HG02840 (cell line): ENCODE measurements at regions not wholly inside any gene's neighbourhood (a gene's known extent, or its start where the extent isn't known, plus 50 kb on each side); places are given as distances from the start of the nearest gene placed in this dataset.

Experiments used
- ATAC-seq: cut with Tn5 transposase; IDR thresholded peaks from one replicate; pipeline ENCODE4 v1.9.1; 2021; ENCODE audit warnings: mild to moderate bottlenecking, moderate library complexity, moderate number of reproducible peaks; ENCODE audit not compliant: unreplicated experiment, low FRiP score

- no peak for ATAC-seq
Observed at GRCh38 chr3:25119682-25120081, 308.4 kb upstream of the RARB start.

- ATAC-seq = no peak
Observed at GRCh38 chr3:25120665-25121064, 307.4 kb upstream of the RARB start.

GRCh38 chr3:25125201-25125600, 302.9 kb upstream of the RARB start:
- no peak for ATAC-seq

GRCh38 chr3:25128735-25129134, 299.3 kb upstream of the RARB start:
- ATAC-seq = no peak

- ATAC-seq = no peak
Observed at GRCh38 chr3:25130724-25131520, 297.1 kb upstream of the RARB start.

GRCh38 chr3:25133588-25133987, 294.5 kb upstream of the RARB start:
- ATAC-seq = no peak

- ATAC-seq = no peak
Observed at GRCh38 chr3:25137606-25138005, 290.5 kb upstream of the RARB start.

GRCh38 chr3:25139267-25139666, 288.8 kb upstream of the RARB start:
- ATAC-seq = no peak

GRCh38 chr3:25142609-25143355, 285.3 kb upstream of the RARB start:
- ATAC-seq = no peak

GRCh38 chr3:25143356-25144025, 284.6 kb upstream of the RARB start:
- no peak for ATAC-seq

- ATAC-seq = no peak
Observed at GRCh38 chr3:25144430-25144829, 283.6 kb upstream of the RARB start.

GRCh38 chr3:25145176-25145575, 282.9 kb upstream of the RARB start:
- no peak for ATAC-seq

- no peak for ATAC-seq
Observed at GRCh38 chr3:25150199-25150598, 277.9 kb upstream of the RARB start.

GRCh38 chr3:25151281-25151902, 276.7 kb upstream of the RARB start:
- no peak for ATAC-seq

- ATAC-seq = no peak
Observed at GRCh38 chr3:25151903-25152295, 276.2 kb upstream of the RARB start.

GRCh38 chr3:25153136-25153535, 274.9 kb upstream of the RARB start:
- ATAC-seq = no peak

- no peak for ATAC-seq
Observed at GRCh38 chr3:25153561-25153960, 274.5 kb upstream of the RARB start.

GRCh38 chr3:25155652-25156471, 272.2 kb upstream of the RARB start:
- no peak for ATAC-seq

- ATAC-seq = no peak
Observed at GRCh38 chr3:25156626-25157025, 271.4 kb upstream of the RARB start.

GRCh38 chr3:25165306-25165705, 262.8 kb upstream of the RARB start:
- no peak for ATAC-seq
